ENCODE measurements at regions not wholly inside any gene's neighbourhood (a gene's known extent, or its start where the extent isn't known, plus 50 kb on each side); places are given as distances from the start of the nearest gene placed in this dataset.

GRCh38 chr7:136087881-136088280 lies 110.7 kb upstream of the MTPN start:
- Mint-ChIP-seq H3K9me3 (ENCODE audit: unreplicated experiment) (peaks cover 4% of the 10 kb centered on the region), H3K4me3 (ENCODE audit: unreplicated experiment) (peak overlapping the region; percentile 59), H3K4me1 (ENCODE audit: low read depth, unreplicated experiment) (no peaks in the 10 kb centered on the region), H3K27me3 (ENCODE audit: insufficient read depth, unreplicated experiment) (peaks cover 8% of the 10 kb centered on the region), H3K27ac (ENCODE audit: unreplicated experiment) (no peak overlapping the region), H3K36me3 (ENCODE audit: insufficient read depth, unreplicated experiment) (no peaks in the 10 kb centered on the region)
- CTCF ChIA-PET: no interaction called here
- no TSS peak for BruUV-seq (replicated peaks)
- H3K4me1 ChIP-seq: peaks cover 11% of the 10 kb centered on the region; the same call in 1 of the 2 replicates
- H3K27me3 ChIP-seq (replicated peaks; ENCODE audit: control insufficient read depth, insufficient read depth, low read length): no peaks in the 10 kb centered on the region
- DNase-seq: no peak
- no peak overlapping the region for H3K4me3 ChIP-seq (ENCODE audit: low read depth, low read length)
- intact Hi-C loops (cut with micrococcal nuclease; ENCODE audit: unreplicated experiment): loop anchor here (10.0 kb wide), 1 partner anchor 283 kb away; no protein-coding TSS in a partner anchor
- POLR2A ChIA-PET: no interaction called here
- no peaks in the 10 kb centered on the region for H3K36me3 ChIP-seq (ENCODE audit: control insufficient read depth, insufficient read depth, low read length)
- no peak for TF ChIP-seq CTCF (IDR thresholded peaks at IDR 0.05; ENCODE audit: insufficient read depth in 1 of 2, low read depth in 1 of 2, low read length in 1 of 2, severe bottlenecking in 1 of 2, unreplicated experiment in 1 of 2)
- no peaks in the 10 kb centered on the region for H3K9me3 ChIP-seq

GRCh38 chr7:136086712-136087111 lies 109.6 kb upstream of the MTPN start:
- Mint-ChIP-seq H3K4me3 (ENCODE audit: unreplicated experiment) (peak overlapping the region; percentile 59), H3K36me3 (ENCODE audit: insufficient read depth, unreplicated experiment) (no peaks in the 10 kb centered on the region), H3K27me3 (ENCODE audit: insufficient read depth, unreplicated experiment) (peaks cover 6% of the 10 kb centered on the region), H3K9me3 (ENCODE audit: unreplicated experiment) (no peaks in the 10 kb centered on the region), H3K4me1 (ENCODE audit: low read depth, unreplicated experiment) (no peaks in the 10 kb centered on the region), H3K27ac (ENCODE audit: unreplicated experiment) (peak overlapping the region; percentile 20)
- Histone ChIP-seq H3K27me3 (replicated peaks; ENCODE audit: control insufficient read depth, insufficient read depth, low read length) (no peaks in the 10 kb centered on the region), H3K4me1 (peaks cover 11% of the 10 kb centered on the region; the same call in 1 of the 2 replicates), H3K4me3 (ENCODE audit: low read depth, low read length) (peak overlapping the region; percentile 24), H3K36me3 (ENCODE audit: control insufficient read depth, insufficient read depth, low read length) (no peaks in the 10 kb centered on the region), H3K9me3 (no peaks in the 10 kb centered on the region)
- intact Hi-C loops (cut with micrococcal nuclease; ENCODE audit: unreplicated experiment): loop anchor here (10.0 kb wide), 1 partner anchor 282 kb away; no protein-coding TSS in a partner anchor
- ChIA-PET CTCF (no interaction called here), POLR2A (no interaction called here)
- TF ChIP-seq CTCF (IDR thresholded peaks at IDR 0.05; ENCODE audit: insufficient read depth in 1 of 2, low read depth in 1 of 2, low read length in 1 of 2, severe bottlenecking in 1 of 2, unreplicated experiment in 1 of 2): no peak
- BruUV-seq (replicated peaks): no TSS peak
- DNase-seq: peak; percentile 77 to 81

- H3K9me3 Mint-ChIP-seq (ENCODE audit: unreplicated experiment): no peaks in the 10 kb centered on the region
- no peaks in the 10 kb centered on the region for H3K36me3 Mint-ChIP-seq (ENCODE audit: insufficient read depth, unreplicated experiment)
- peaks cover 4% of the 10 kb centered on the region for H3K27me3 Mint-ChIP-seq (ENCODE audit: insufficient read depth, unreplicated experiment)
- no peaks in the 10 kb centered on the region for H3K4me1 ChIP-seq
- H3K4me3 Mint-ChIP-seq (ENCODE audit: unreplicated experiment): no peak overlapping the region
- no TSS peak for BruUV-seq (replicated peaks)
- intact Hi-C loops (cut with micrococcal nuclease; ENCODE audit: unreplicated experiment): loop anchor here (10.0 kb wide), 1 partner anchor 275 kb away; no protein-coding TSS in a partner anchor
- no peaks in the 10 kb centered on the region for H3K36me3 ChIP-seq (ENCODE audit: control insufficient read depth, insufficient read depth, low read length)
- TF ChIP-seq CTCF (IDR thresholded peaks at IDR 0.05; ENCODE audit: insufficient read depth in 1 of 2, low read depth in 1 of 2, low read length in 1 of 2, severe bottlenecking in 1 of 2, unreplicated experiment in 1 of 2): no peak
- CTCF ChIA-PET: no interaction called here
- no peaks in the 10 kb centered on the region; the same call in 1 of the 2 replicates for H3K9me3 ChIP-seq
- H3K27me3 ChIP-seq (replicated peaks; ENCODE audit: control insufficient read depth, insufficient read depth, low read length): no peaks in the 10 kb centered on the region
- no peak for DNase-seq
- H3K27ac Mint-ChIP-seq (ENCODE audit: unreplicated experiment): no peak overlapping the region
- POLR2A ChIA-PET: no interaction called here
- no peak overlapping the region for H3K4me3 ChIP-seq (ENCODE audit: low read depth, low read length)
- no peaks in the 10 kb centered on the region for H3K4me1 Mint-ChIP-seq (ENCODE audit: low read depth, unreplicated experiment)
Observed at GRCh38 chr7:136079934-136080333, 102.8 kb upstream of the MTPN start.
